ENCODE measurements at regions not wholly inside any gene's neighbourhood (a gene's known extent, or its start where the extent isn't known, plus 50 kb on each side); places are given as distances from the start of the nearest gene placed in this dataset.

GRCh38 chr11:15569305-15570025, 454.7 kb downstream of the INSC start:
- H3K9me3 ChIP-seq = no peaks in the 10 kb centered on the region
- H3K27ac ChIP-seq = no peak overlapping the region
- DNase-seq = no peak
- WGBS, 2 donors = 7 to 18% methylated on average over 7 of the region's 7 CpGs
- H3K4me1 ChIP-seq = no peaks in the 10 kb centered on the region
- no peaks in the 10 kb centered on the region for H3K36me3 ChIP-seq
- no peak for TF ChIP-seq POLR2A (IDR thresholded peaks at IDR 0.05)
- no peak for TF ChIP-seq CTCF (IDR thresholded peaks at IDR 0.05)
- H3K4me3 ChIP-seq = no peak overlapping the region
- H3K27me3 ChIP-seq = peaks cover 0 to 70% (median 0%) of the 10 kb centered on the region in 4 donors
- intact Hi-C loops (cut with DNase I) = no loop called here

GRCh38 chr11:15575409-15575808, 460.7 kb downstream of the INSC start:
- DNase-seq = no peak
- Histone ChIP-seq H3K4me3 (no peak overlapping the region), H3K36me3 (no peaks in the 10 kb centered on the region), H3K9me3 (no peaks in the 10 kb centered on the region), H3K27ac (no peak overlapping the region), H3K27me3 (peaks cover 0 to 69% (median 0%) of the 10 kb centered on the region in 4 donors), H3K4me1 (no peaks in the 10 kb centered on the region)
- TF ChIP-seq POLR2A (IDR thresholded peaks at IDR 0.05) (no peak), CTCF (IDR thresholded peaks at IDR 0.05) (no peak)
- 77 to 79% methylated on average over 2 of the region's 2 CpGs for WGBS, 2 donors
- intact Hi-C loops (cut with DNase I) = no loop called here

- Histone ChIP-seq H3K36me3 (no peaks in the 10 kb centered on the region), H3K4me1 (no peaks in the 10 kb centered on the region), H3K9me3 (no peaks in the 10 kb centered on the region), H3K27ac (no peak overlapping the region), H3K27me3 (peaks cover 0 to 58% (median 0%) of the 10 kb centered on the region in 4 donors), H3K4me3 (no peak overlapping the region)
- TF ChIP-seq POLR2A (IDR thresholded peaks at IDR 0.05) = no peak
- TF ChIP-seq CTCF (IDR thresholded peaks at IDR 0.05) = no peak
- DNase-seq = no peak
- 56 to 66% methylated on average over 3 to 4 of the region's 4 CpGs for WGBS, 2 donors
- intact Hi-C loops (cut with DNase I) = no loop called here
Measured at GRCh38 chr11:15576769-15577168, 462.0 kb downstream of the INSC start.

GRCh38 chr11:15577519-15577918, 462.8 kb downstream of the INSC start:
- no peaks in the 10 kb centered on the region for H3K36me3 ChIP-seq
- intact Hi-C loops (cut with DNase I) = no loop called here
- H3K4me1 ChIP-seq = no peaks in the 10 kb centered on the region
- DNase-seq = no peak
- TF ChIP-seq POLR2A (IDR thresholded peaks at IDR 0.05) = no peak
- no peak for TF ChIP-seq CTCF (IDR thresholded peaks at IDR 0.05)
- H3K9me3 ChIP-seq = no peaks in the 10 kb centered on the region
- WGBS, 2 donors = 61 to 69% methylated on average over 2 of the region's 2 CpGs
- no peak overlapping the region for H3K4me3 ChIP-seq
- no peak overlapping the region for H3K27ac ChIP-seq
- H3K27me3 ChIP-seq = peaks cover 0 to 50% (median 0%) of the 10 kb centered on the region in 4 donors

- Histone ChIP-seq H3K4me3 (no peak overlapping the region), H3K27me3 (peaks cover 0 to 31% (median 0%) of the 10 kb centered on the region in 4 donors), H3K36me3 (no peaks in the 10 kb centered on the region), H3K27ac (no peak overlapping the region), H3K4me1 (no peaks in the 10 kb centered on the region), H3K9me3 (no peaks in the 10 kb centered on the region)
- DNase-seq = no peak
- no peak for TF ChIP-seq CTCF (IDR thresholded peaks at IDR 0.05)
- 75 to 81% methylated on average over 11 to 12 of the region's 12 CpGs for WGBS, 2 donors
- intact Hi-C loops (cut with DNase I) = no loop called here
Measured at GRCh38 chr11:15579287-15580001, 464.7 kb downstream of the INSC start.
